Neuron (in vitro differentiated cells): ENCODE measurements at regions not wholly inside any gene's neighbourhood (a gene's known extent, or its start where the extent isn't known, plus 50 kb on each side); places are given as distances from the start of the nearest gene placed in this dataset.

ENCODE experiments used
- H2AFZ ChIP-seq: one replicate; pipeline ENCODE4 v1.6.1; 2013; ENCODE audit warnings: low read depth, mild to moderate bottlenecking, inconsistent platforms, low read length, moderate library complexity
- H3K27me3 ChIP-seq: one replicate; pipeline ENCODE4 v1.6.1; 2013; ENCODE audit warnings: low read length; ENCODE audit not compliant: insufficient read depth
- H3K36me3 ChIP-seq: one replicate; pipeline ENCODE4 v1.6.1; 2013; ENCODE audit warnings: low read length; ENCODE audit not compliant: insufficient read depth
- H3K4me1 ChIP-seq: one replicate; pipeline ENCODE4 v1.6.1; 2013; ENCODE audit warnings: low read length; ENCODE audit not compliant: insufficient read depth
- H3K4me3 ChIP-seq: 2 replicates; pipeline ENCODE4 v1.5.1; 2013; ENCODE audit warnings: mild to moderate bottlenecking, low read length, moderate library complexity
- H3K9me3 ChIP-seq: one replicate; pipeline ENCODE4 v1.6.1; 2013; ENCODE audit warnings: low read length

- H3K27me3 ChIP-seq, result no peaks in the 10 kb centered on the region
- H3K4me1 ChIP-seq, result peaks cover 15% of the 10 kb centered on the region
- H3K9me3 ChIP-seq, result no peaks in the 10 kb centered on the region
- H3K36me3 ChIP-seq, result no peaks in the 10 kb centered on the region
- H2AFZ ChIP-seq, result no peak overlapping the region
- H3K4me3 ChIP-seq, result no peak overlapping the region
These were observed 125.5 kb upstream of the IRF2BP2 start for GRCh38 chr1:234735476-234735875.

DNA sequence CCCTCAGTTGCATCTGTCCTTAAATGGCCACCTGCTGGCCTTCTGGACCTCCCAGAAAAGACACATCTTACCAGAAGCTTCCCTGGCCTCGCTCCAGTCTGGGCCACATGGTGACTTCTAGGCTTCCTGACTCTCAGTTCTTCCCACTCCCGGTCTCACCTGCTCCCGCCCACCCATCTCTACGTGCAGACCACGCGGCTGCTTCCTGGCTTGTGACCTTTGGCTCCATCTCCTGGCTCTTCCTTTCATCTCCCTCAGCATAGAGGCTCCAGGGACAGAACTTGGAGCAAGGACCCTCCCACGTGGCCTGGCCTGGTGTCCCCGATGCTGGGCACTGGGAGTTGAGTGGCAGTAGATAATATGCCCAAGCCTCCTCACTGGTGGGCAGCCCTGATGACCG lies 124.9 kb upstream of the IRF2BP2 start:
- no peaks in the 10 kb centered on the region for H3K36me3 ChIP-seq
- no peak overlapping the region for H3K4me3 ChIP-seq
- H3K4me1 ChIP-seq, result peaks cover 15% of the 10 kb centered on the region
- H2AFZ ChIP-seq, result no peak overlapping the region
- no peaks in the 10 kb centered on the region for H3K27me3 ChIP-seq
- no peaks in the 10 kb centered on the region for H3K9me3 ChIP-seq

DNA sequence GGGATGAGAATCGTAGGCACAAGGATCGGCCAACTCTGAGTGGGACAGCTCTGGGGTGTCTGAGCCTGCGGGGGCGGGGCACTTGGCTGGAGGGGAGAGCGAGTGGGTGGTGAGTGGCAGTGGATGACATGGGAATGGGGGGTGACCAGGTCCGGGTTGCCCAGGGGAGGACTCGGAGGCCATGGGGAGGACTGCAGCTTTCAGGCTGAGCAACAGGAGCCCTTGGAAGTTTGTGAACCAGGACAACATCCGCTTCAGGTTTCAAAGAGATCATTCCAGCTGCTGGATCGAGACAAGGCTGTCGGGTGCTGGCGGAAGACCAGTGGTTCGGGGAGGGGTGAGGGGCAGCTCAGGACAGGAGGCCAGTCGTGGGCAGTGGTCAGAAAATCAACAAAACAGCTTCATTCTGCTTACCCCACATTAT lies 124.4 kb upstream of the IRF2BP2 start:
- no peaks in the 10 kb centered on the region for H3K27me3 ChIP-seq
- no peaks in the 10 kb centered on the region for H3K36me3 ChIP-seq
- no peak overlapping the region for H3K4me3 ChIP-seq
- no peak overlapping the region for H2AFZ ChIP-seq
- H3K9me3 ChIP-seq, result no peaks in the 10 kb centered on the region
- peaks cover 15% of the 10 kb centered on the region for H3K4me1 ChIP-seq

DNA sequence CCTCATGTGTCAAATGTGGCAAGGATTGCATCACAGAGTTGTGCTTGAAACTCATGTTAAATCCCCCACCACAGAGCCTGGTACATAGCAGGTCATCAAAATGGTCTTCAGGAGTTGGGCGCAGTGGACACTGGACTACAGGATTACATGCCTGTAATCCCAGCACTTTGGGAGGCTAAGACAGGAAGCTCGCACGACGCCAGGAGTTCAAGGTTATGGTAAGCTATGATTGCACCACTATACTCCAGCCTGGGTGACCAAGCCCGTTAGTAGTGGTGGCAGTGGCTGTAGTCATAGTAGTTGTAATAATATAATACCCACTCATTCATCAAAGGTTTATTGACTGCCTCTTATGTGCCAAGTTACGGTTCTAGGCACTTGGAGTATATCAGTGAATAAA lies 123.4 kb upstream of the IRF2BP2 start:
- no peak overlapping the region for H3K4me3 ChIP-seq
- H2AFZ ChIP-seq, result no peak overlapping the region
- no peaks in the 10 kb centered on the region for H3K36me3 ChIP-seq

GRCh38 chr1:234732671-234733390 lies 122.9 kb upstream of the IRF2BP2 start:
- H2AFZ ChIP-seq, result no peak overlapping the region
- H3K4me1 ChIP-seq, result peaks cover 9% of the 10 kb centered on the region
- no peaks in the 10 kb centered on the region for H3K27me3 ChIP-seq
- no peaks in the 10 kb centered on the region for H3K9me3 ChIP-seq
- no peak overlapping the region for H3K4me3 ChIP-seq
- H3K36me3 ChIP-seq, result no peaks in the 10 kb centered on the region

More for the DNA sequence above, 123.4 kb upstream of the IRF2BP2 start:
- peaks cover 15% of the 10 kb centered on the region for H3K4me1 ChIP-seq
- H3K27me3 ChIP-seq, result no peaks in the 10 kb centered on the region
- H3K9me3 ChIP-seq, result no peaks in the 10 kb centered on the region

GRCh38 chr1:234732260-234732659 lies 122.3 kb upstream of the IRF2BP2 start:
- Histone ChIP-seq H3K4me3 (no peak overlapping the region), H3K36me3 (no peaks in the 10 kb centered on the region), H3K27me3 (no peaks in the 10 kb centered on the region), H2AFZ (no peak overlapping the region), H3K4me1 (peaks cover 12% of the 10 kb centered on the region), H3K9me3 (no peaks in the 10 kb centered on the region)

DNA sequence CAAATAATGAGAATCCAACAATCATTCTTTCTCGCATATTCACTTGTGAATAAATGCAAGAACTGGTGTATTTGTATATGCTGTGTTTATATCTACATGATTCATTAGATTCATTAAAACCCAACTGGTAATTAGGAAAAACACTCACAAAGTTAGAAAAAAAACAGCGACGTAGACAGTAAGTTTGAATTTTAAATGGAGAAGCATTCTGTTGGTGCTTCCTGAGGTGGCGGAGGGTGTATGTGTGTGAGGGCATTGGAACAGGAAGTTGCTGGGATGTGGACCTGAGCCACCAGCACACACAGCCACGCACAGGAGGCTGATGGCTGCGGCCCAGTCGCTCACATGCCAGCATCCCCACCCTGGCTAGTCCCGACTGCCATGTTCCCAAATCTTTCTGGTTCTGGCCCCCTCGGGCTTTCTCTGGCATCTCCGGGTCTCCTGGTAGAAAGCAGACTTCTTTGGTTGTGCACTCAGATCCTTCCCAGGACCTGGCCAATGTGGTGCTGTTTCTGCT lies 121.6 kb upstream of the IRF2BP2 start:
- peaks cover 16% of the 10 kb centered on the region for H3K4me1 ChIP-seq
- no peaks in the 10 kb centered on the region for H3K27me3 ChIP-seq
- no peaks in the 10 kb centered on the region for H3K9me3 ChIP-seq
- no peaks in the 10 kb centered on the region for H3K36me3 ChIP-seq
- H3K4me3 ChIP-seq, result no peak overlapping the region
- no peak overlapping the region for H2AFZ ChIP-seq

DNA sequence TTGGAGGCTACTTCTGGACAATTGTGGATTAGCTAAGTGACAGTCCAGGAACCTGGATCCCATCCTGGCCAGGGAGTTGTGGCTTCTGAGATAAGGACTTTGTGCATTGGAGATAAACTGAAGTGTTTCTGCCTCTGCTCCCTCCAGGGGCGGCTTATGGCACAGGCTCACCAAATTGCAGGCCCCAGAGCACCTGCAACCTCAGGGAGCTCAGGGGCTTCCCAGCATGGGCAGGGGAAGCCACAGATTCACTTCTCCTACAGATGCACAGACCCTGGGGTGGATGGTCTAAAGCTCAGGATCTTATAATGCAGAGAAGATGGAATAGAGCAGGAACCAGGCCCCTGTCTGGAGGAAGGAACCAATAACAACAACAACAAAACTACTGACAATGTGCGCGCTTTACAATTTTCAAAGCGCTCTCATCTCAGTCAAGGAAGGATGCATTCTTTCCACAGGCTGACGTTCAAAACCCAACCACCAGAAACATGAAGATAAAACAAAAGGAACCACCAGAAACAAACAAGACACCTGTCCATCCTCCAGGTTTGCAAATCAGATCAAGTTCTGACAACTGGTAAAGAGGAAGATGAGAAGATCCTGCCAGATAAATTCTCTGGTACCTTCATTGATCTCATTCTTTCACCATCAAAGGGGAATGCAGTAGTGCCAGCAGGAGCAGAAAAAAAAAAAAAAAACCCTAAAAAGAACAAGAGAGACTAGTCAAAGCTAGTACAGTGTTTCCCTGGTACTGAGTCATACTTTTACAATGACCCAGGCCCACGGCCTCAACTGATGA lies 121.0 kb upstream of the IRF2BP2 start:
- H3K9me3 ChIP-seq, result no peaks in the 10 kb centered on the region
- no peak overlapping the region for H2AFZ ChIP-seq
- H3K27me3 ChIP-seq, result no peaks in the 10 kb centered on the region

DNA sequence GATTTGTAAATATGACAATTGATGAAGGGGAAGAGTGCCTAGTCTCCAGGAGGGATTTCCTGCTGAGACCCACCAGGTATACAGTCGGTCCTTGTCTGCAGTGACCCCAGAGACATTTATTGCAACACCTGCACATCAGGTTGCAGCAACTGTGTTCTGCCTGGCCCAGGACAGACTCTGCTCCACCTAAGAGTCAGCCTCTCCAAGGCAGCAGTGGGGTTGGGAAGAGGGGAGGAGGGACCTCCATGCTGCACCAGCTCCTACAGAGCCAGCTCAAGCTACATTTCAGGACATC lies 120.4 kb upstream of the IRF2BP2 start:
- peaks cover 28% of the 10 kb centered on the region for H3K4me1 ChIP-seq
- no peaks in the 10 kb centered on the region for H3K27me3 ChIP-seq
- no peak overlapping the region for H2AFZ ChIP-seq
- no peak overlapping the region for H3K4me3 ChIP-seq
- H3K9me3 ChIP-seq, result no peaks in the 10 kb centered on the region
- no peaks in the 10 kb centered on the region for H3K36me3 ChIP-seq

More for the DNA sequence above, 121.0 kb upstream of the IRF2BP2 start:
- Histone ChIP-seq H3K4me1 (peaks cover 23% of the 10 kb centered on the region), H3K36me3 (no peaks in the 10 kb centered on the region), H3K4me3 (no peak overlapping the region)

DNA sequence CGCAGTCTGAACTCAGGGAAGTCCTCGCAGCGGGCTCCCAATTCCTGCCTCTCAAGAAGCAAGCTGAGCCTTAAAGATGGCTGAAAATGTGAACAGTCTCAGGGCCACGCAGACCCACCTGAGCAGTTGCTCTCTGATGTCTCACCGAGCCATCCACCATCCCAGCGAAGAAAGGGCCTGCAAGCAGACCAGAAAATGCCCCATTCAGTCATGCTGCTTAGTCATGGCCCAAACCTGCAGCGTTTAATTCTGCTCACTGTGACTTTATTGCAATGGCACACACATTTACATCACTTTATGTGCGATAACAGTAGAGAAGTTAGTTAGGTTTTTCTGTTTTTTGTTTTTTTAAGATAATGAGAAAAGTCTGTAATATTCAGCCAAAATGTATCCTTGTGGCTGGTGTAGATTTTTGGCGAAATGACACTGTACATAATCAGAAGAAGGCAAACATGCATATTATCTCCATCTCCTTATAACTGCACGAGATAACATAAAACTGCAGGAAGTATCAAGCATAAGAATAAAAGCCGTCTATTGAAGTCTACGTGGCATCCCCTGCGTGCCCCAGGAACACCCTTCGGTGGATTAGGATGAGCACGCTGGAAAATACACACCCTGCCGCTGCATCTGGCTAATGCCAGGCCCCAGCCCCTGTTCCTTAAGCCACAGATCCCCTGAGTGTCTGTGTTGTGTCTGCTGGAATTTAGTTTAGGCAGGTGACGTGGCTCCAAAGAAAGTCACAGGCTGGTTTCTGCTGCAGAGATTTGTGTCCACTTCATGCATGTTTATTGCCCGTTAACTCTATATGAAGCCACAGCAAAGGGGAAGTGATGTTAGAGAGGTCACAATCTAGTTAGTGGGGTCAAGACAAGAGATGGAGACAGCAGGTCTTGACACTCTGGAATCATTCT lies 119.8 kb upstream of the IRF2BP2 start:
- Histone ChIP-seq H3K4me1 (peaks cover 34% of the 10 kb centered on the region), H3K4me3 (no peak overlapping the region), H3K27me3 (no peaks in the 10 kb centered on the region), H2AFZ (no peak overlapping the region), H3K9me3 (no peaks in the 10 kb centered on the region), H3K36me3 (no peaks in the 10 kb centered on the region)

DNA sequence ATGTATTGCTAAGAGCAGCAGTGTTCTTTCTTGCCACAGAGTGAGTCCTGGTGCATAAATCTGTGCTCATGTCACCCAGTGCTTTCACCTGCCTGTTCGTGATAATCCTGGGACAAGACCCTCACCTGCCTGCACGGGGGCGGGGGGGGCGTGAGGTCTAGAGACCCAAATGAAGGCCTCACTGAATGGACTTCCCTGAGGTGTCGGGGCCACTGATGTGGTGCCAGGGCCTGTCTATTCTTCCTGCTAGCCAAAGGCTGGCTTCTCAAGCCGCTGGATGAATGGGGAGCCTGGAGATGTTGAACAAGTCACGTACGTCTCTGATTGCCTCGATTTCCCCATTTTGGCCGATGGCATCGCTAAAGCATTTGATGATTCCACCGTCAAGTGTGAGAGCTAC lies 118.8 kb upstream of the IRF2BP2 start:
- Histone ChIP-seq H3K4me1 (peaks cover 44% of the 10 kb centered on the region), H3K27me3 (no peaks in the 10 kb centered on the region), H3K36me3 (no peaks in the 10 kb centered on the region), H3K4me3 (no peak overlapping the region), H2AFZ (no peak overlapping the region), H3K9me3 (no peaks in the 10 kb centered on the region)

DNA sequence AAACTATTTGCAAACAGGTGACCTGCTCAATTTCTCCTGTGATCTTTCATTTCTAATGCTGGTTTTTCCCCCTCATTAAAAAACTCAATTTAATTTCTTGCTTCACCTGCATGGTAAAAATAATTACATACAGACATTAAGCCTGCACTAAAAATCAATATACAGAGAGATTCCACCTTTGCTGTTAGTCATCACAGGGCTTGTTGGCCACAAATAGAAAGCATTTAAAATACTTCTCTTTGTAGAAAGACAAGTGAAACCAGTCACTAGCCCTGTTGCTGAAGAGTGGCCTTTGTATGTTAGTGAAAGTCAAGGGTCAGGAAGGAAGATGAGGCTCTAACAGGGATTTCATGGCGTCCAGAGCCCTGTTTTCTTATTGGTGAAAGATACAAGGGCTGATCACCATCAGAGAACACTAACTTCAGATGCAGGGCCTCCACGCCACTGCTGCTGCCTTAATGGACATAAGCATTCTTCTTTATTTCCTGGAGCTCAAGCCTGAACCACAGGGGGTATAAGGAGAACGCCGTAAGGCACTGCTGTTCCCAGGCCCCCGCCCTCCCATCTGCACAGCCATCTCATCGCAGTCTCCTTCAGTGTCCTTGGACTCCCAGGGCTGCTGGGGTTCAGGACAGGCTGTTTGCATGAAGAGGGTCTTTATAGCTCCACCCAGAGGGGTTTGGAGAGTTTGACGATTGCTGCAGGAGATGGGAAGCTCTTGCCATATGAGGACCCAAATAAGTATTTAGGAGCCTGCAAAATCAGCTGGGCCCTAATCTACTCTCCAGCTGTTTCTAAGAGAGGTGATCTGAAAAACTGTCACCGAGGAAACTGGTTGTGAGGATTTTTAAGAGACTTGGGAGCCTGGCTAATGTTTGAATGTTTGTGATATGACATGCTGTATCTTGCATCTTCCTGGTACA lies 117.3 kb upstream of the IRF2BP2 start:
- Histone ChIP-seq H3K36me3 (no peaks in the 10 kb centered on the region), H3K4me1 (peaks cover 59% of the 10 kb centered on the region), H2AFZ (peak overlapping the region; percentile 49), H3K27me3 (no peaks in the 10 kb centered on the region), H3K9me3 (no peaks in the 10 kb centered on the region), H3K4me3 (no peak overlapping the region)
